ENCODE measurements at regions not wholly inside any gene's neighbourhood (a gene's known extent, or its start where the extent isn't known, plus 50 kb on each side); places are given as distances from the start of the nearest gene placed in this dataset.

GRCh38 chr10:125584954-125585353 is 98.0 kb downstream of the TEX36 start:
- TF ChIP-seq, protein P1, sequence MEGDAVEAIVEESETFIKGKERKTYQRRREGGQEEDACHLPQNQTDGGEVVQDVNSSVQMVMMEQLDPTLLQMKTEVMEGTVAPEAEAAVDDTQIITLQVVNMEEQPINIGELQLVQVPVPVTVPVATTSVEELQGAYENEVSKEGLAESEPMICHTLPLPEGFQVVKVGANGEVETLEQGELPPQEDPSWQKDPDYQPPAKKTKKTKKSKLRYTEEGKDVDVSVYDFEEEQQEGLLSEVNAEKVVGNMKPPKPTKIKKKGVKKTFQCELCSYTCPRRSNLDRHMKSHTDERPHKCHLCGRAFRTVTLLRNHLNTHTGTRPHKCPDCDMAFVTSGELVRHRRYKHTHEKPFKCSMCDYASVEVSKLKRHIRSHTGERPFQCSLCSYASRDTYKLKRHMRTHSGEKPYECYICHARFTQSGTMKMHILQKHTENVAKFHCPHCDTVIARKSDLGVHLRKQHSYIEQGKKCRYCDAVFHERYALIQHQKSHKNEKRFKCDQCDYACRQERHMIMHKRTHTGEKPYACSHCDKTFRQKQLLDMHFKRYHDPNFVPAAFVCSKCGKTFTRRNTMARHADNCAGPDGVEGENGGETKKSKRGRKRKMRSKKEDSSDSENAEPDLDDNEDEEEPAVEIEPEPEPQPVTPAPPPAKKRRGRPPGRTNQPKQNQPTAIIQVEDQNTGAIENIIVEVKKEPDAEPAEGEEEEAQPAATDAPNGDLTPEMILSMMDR (IDR thresholded peaks at IDR 0.05; ENCODE audit: extremely low read depth, missing control alignments), result no peak
- no peak for DNase-seq (ENCODE audit: low spot score)

GRCh38 chr10:125578658-125579315 is 104.2 kb downstream of the TEX36 start:
- DNase-seq (ENCODE audit: low spot score), result no peak
- TF ChIP-seq, protein P1 (IDR thresholded peaks at IDR 0.05; ENCODE audit: extremely low read depth, missing control alignments), result no peak

GRCh38 chr10:125575843-125576242 is 107.1 kb downstream of the TEX36 start:
- DNase-seq (ENCODE audit: low spot score), result no peak
- TF ChIP-seq, protein P1 (IDR thresholded peaks at IDR 0.05; ENCODE audit: extremely low read depth, missing control alignments), result no peak

DNA sequence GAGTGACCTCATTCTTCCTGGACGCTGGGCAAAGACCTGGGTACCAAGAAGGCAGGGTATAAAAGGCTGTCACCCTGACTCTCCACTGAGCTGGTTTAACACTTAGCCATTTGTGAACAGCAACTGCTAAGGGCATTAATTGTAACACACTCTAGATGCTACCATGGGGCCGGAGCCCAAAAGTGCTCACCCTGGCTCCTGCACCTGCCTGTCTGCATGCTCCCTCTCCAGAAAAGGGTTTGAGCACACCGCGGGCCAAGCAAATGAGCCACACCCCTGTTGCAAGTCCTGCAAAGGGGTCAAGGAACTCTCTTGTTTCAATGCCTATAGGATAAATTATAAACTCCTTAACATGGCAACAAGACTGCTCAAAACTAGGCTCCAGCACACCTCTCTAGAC is 114.8 kb downstream of the TEX36 start:
- DNase-seq (ENCODE audit: low spot score), result no peak
- TF ChIP-seq, protein P1 (IDR thresholded peaks at IDR 0.05; ENCODE audit: extremely low read depth, missing control alignments), result no peak

DNA sequence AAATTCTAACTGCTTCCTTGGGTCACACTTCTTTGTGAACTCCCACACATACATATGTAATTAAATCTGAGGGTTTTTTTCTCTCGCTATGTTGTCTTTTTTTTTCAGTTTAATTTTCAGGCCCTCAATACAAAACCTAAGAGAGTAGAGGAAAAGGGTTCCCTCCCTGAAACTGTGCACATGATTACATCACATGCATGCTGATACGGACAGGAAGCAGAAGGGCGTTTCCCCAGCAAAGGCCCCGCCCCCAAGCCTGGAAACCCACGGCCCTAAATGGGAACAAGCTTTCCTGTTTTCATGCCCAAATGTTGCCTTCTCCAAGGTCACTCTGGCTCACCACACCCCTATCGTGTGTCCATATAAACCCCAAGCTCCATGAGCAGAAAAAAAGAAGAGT is 115.4 kb downstream of the TEX36 start:
- no peak for DNase-seq (ENCODE audit: low spot score)
- TF ChIP-seq, protein P1 (IDR thresholded peaks at IDR 0.05; ENCODE audit: extremely low read depth, missing control alignments), result no peak

- TF ChIP-seq, protein P1 (IDR thresholded peaks at IDR 0.05; ENCODE audit: extremely low read depth, missing control alignments), result no peak
- DNase-seq (ENCODE audit: low spot score), result no peak
Observed at GRCh38 chr10:125565046-125565445, 117.9 kb downstream of the TEX36 start.

GRCh38 chr10:125564570-125564969 is 118.4 kb downstream of the TEX36 start:
- TF ChIP-seq, protein P1 (IDR thresholded peaks at IDR 0.05; ENCODE audit: extremely low read depth, missing control alignments), result no peak
- no peak for DNase-seq (ENCODE audit: low spot score)

All from GM20000 (cell line).